ENCODE measurements at regions not wholly inside any gene's neighbourhood (a gene's known extent, or its start where the extent isn't known, plus 50 kb on each side); places are given as distances from the start of the nearest gene placed in this dataset.

DNA sequence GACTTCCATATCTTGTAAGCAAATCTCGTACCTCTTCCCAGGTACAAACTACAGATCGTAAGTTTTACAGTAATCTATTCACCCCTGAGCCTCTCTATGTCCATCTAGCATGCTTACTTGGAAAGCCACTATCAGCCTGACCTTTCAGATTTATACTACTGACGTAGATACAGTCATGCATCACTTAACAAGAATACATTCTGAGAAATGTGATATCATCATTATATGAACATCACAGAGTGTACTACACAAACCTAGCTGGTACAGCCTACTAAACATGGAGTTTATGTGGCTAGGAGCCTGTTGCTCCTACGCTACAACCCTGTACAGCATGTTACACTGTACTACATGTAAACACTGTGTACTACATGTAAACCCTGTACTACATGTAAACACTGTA lies 293.2 kb upstream of the ZNF804A start:
- TF ChIP-seq CTCF (conservative IDR thresholded peaks at IDR 0.05 in 1 of 2, IDR thresholded peaks at IDR 0.05 in 1 of 2; ENCODE audit: extremely low read depth in 1 of 2, insufficient read depth in 1 of 2, low read depth in 1 of 2, low read length in 2 of 2): no peak
- no peak for TF ChIP-seq EZH2 (IDR thresholded peaks at IDR 0.05; ENCODE audit: borderline replicate concordance, low read length)

Data from mammary epithelial cell (primary cell).